SK-N-MC (cell line): ENCODE measurements at regions not wholly inside any gene's neighbourhood (a gene's known extent, or its start where the extent isn't known, plus 50 kb on each side); places are given as distances from the start of the nearest gene placed in this dataset.

Experiments
- EZH2 ChIP-seq: fragments of 200-600 bp; sonication (generic); IDR thresholded peaks from one replicate; pipeline ENCODE4 v1.6.1; 2017; ENCODE audit warnings: antibody characterized with exemption
- FOXP2 ChIP-seq: optimal IDR thresholded peaks from 2 replicates; pipeline ENCODE3; 2011; ENCODE audit warnings: mild to moderate bottlenecking, moderate library complexity; ENCODE audit not compliant: insufficient read depth; ENCODE audit errors: extremely low read length, control extremely low read depth
- POLR2AphosphoS5 ChIP-seq: IDR thresholded peaks from 2 replicates; pipeline ENCODE4 v1.6.1; 2012; ENCODE audit warnings: mild to moderate bottlenecking, low read depth, low read length, borderline replicate concordance

GRCh38 chr6:121856296-121856695, 420.9 kb downstream of the GJA1 start:
- no peak for TF ChIP-seq EZH2
- no peak for TF ChIP-seq POLR2AphosphoS5
- TF ChIP-seq FOXP2 = no peak
